ENCODE measurements at regions not wholly inside any gene's neighbourhood (a gene's known extent, or its start where the extent isn't known, plus 50 kb on each side); places are given as distances from the start of the nearest gene placed in this dataset.

DNA sequence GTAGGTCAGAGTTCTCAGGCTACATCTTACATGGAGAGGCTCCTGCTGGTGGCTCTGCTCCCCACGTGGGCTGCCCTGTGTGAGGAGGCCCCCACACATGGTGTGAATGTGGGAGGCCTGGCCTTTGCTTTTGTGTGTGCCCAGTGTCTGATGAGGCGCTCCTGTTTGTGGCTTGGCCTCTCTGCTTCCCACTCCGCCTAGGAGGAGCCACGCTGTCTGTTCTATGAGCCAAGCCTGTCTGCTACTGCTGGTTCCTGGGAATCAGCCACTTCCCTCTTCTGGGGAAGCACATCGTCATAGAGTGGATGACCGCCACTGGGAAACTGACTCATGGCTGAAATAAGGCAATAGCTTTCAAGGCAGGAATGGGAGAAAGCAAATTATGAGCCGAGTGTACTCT, 87.1 kb downstream of the CYP26A1 start:
- H3K4me3 ChIP-seq: no peak overlapping the region
- DNase-seq: no peak
- intact Hi-C loops (cut with DNase I; ENCODE audit: low total_unique reads): no loop called here
- H3K4me1 ChIP-seq: no peaks in the 10 kb centered on the region
- H3K27ac ChIP-seq: no peak overlapping the region
- H3K36me3 ChIP-seq (ENCODE audit: low read depth, missing control alignments): no peaks in the 10 kb centered on the region
- 88 to 89% methylated on average over 7 of the region's 7 CpGs for WGBS, 2 donors
- no peaks in the 10 kb centered on the region for H3K9me3 ChIP-seq
- TF ChIP-seq, protein P1, sequence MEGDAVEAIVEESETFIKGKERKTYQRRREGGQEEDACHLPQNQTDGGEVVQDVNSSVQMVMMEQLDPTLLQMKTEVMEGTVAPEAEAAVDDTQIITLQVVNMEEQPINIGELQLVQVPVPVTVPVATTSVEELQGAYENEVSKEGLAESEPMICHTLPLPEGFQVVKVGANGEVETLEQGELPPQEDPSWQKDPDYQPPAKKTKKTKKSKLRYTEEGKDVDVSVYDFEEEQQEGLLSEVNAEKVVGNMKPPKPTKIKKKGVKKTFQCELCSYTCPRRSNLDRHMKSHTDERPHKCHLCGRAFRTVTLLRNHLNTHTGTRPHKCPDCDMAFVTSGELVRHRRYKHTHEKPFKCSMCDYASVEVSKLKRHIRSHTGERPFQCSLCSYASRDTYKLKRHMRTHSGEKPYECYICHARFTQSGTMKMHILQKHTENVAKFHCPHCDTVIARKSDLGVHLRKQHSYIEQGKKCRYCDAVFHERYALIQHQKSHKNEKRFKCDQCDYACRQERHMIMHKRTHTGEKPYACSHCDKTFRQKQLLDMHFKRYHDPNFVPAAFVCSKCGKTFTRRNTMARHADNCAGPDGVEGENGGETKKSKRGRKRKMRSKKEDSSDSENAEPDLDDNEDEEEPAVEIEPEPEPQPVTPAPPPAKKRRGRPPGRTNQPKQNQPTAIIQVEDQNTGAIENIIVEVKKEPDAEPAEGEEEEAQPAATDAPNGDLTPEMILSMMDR (IDR thresholded peaks at IDR 0.05): no peak
- no peak for TF ChIP-seq POLR2A (IDR thresholded peaks at IDR 0.05)
- H3K27me3 ChIP-seq: no peaks in the 10 kb centered on the region

DNA sequence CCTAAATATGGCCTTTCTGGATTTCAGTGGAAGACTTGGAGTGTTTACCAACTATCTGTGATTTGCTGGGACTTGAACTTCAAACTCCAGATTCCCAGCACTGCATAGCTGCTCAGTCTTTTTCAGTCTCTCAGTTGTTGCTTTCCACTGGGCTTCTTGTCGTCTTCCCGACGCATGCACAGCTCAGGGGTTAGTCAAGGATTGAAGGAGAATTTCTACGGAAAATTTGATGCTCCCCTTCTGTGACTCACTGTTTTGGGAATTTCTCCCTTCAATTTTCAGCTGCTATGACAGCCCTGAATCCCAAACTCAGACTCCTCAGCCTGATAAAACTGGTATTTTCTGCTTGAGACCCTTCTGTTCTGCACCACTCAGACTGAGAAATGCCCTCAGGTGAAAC, 91.7 kb downstream of the CYP26A1 start:
- H3K27ac ChIP-seq: no peak overlapping the region
- WGBS, 2 donors: 89 to 91% methylated on average over 4 of the region's 4 CpGs
- H3K27me3 ChIP-seq: no peaks in the 10 kb centered on the region
- H3K4me3 ChIP-seq: no peak overlapping the region
- H3K4me1 ChIP-seq: no peaks in the 10 kb centered on the region
- H3K36me3 ChIP-seq (ENCODE audit: low read depth, missing control alignments): no peaks in the 10 kb centered on the region
- no peak for DNase-seq
- intact Hi-C loops (cut with DNase I; ENCODE audit: low total_unique reads): no loop called here
- TF ChIP-seq, protein P1 (IDR thresholded peaks at IDR 0.05): no peak
- no peak for TF ChIP-seq POLR2A (IDR thresholded peaks at IDR 0.05)
- no peaks in the 10 kb centered on the region for H3K9me3 ChIP-seq

DNA sequence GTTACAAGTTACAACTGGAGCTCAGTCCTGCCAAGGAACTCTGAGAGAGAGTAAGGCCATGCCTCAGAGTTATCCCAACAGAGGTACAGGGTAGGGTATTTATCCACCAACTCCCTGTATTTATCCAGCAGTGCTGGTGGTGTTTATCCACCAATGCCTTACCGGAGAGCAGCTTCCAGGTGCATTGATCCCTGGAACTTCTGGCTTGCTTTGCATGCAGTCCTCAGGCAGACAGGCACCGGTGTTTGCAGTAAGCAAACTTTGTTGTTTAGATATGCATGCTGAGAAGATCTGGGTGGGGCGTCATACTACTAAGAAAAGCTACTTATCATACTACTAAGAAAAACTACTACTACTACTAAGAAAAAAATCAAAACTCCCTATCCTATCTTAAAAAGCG, 92.4 kb downstream of the CYP26A1 start:
- Histone ChIP-seq H3K4me3 (no peak overlapping the region), H3K27ac (no peak overlapping the region), H3K27me3 (no peaks in the 10 kb centered on the region), H3K36me3 (ENCODE audit: low read depth, missing control alignments) (no peaks in the 10 kb centered on the region), H3K9me3 (no peaks in the 10 kb centered on the region), H3K4me1 (no peaks in the 10 kb centered on the region)
- WGBS, 2 donors: 70 to 84% methylated on average over 4 of the region's 4 CpGs
- no peak for TF ChIP-seq POLR2A (IDR thresholded peaks at IDR 0.05)
- TF ChIP-seq, protein P1 (IDR thresholded peaks at IDR 0.05): no peak
- no peak for DNase-seq
- intact Hi-C loops (cut with DNase I; ENCODE audit: low total_unique reads): no loop called here

DNA sequence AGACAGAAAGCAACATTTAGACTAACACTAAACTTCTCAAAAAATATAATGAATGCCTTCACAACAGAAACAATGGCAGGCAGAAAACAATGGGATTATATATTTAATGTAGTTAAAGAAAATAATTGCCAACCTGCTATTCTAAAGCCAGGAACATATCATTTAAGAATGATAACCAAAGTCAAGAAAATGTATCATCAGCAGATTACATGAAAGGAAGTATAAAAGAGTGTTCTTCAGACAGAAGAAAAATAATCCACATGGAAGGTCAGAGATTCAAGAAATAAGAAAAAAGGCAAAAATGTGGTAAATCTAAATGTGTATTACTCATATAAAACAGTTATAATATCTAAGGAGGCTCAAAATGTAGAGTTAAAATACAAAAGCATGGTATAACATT, 98.1 kb downstream of the CYP26A1 start:
- Histone ChIP-seq H3K36me3 (ENCODE audit: low read depth, missing control alignments) (no peaks in the 10 kb centered on the region), H3K4me3 (no peak overlapping the region), H3K4me1 (no peaks in the 10 kb centered on the region), H3K9me3 (no peaks in the 10 kb centered on the region), H3K27ac (no peak overlapping the region), H3K27me3 (no peaks in the 10 kb centered on the region)
- no peak for TF ChIP-seq POLR2A (IDR thresholded peaks at IDR 0.05)
- TF ChIP-seq, protein P1 (IDR thresholded peaks at IDR 0.05): no peak
- intact Hi-C loops (cut with DNase I; ENCODE audit: low total_unique reads): no loop called here
- no peak for DNase-seq

DNA sequence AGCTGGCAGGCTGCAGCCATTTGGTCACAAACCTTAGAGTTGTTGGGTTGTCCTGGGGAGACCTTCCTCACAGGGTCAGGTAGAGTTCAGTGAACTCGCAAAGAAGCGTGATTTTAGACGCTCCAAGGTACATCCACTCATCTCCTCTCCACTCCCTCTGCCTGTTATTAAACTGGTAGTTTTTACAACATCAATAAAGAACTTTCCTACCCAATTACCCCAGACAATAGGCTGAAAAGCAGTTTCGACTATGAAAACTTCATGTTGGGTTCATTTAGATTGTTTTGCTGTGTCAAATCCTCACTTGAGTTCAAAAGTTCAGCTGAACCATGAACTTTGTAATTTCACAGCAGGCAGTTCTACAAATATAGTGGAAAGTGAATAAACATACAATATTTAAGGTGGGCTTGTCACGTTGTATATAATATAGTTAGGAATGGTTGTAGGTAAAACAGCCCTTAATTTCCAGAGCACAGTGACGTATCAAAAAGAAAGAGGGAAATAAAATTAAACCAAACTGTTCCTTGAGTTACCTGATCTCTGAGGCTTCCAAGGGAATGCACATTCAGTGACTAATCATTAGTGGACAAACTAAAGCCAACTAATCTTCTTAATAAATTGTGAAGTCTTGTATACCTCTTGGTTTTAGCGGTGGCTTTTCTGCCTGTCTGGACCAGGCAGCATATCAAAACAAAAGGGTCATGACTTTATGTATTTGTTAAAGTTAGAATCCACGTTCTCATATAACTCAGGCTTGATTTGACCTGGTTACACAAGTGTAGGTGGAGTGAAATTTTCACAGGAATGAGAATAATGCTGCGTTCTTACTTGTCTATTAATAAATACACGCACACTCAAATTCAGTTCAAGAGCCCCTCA, 100.5 kb downstream of the CYP26A1 start:
- WGBS, 2 donors: 73 to 76% methylated on average over 10 of the region's 10 CpGs
- Histone ChIP-seq H3K4me1 (no peaks in the 10 kb centered on the region), H3K36me3 (ENCODE audit: low read depth, missing control alignments) (no peaks in the 10 kb centered on the region), H3K9me3 (no peaks in the 10 kb centered on the region), H3K4me3 (no peak overlapping the region), H3K27me3 (no peaks in the 10 kb centered on the region), H3K27ac (no peak overlapping the region)
- TF ChIP-seq, protein P1 (IDR thresholded peaks at IDR 0.05): no peak
- TF ChIP-seq POLR2A (IDR thresholded peaks at IDR 0.05): no peak
- intact Hi-C loops (cut with DNase I; ENCODE audit: low total_unique reads): no loop called here
- no peak for DNase-seq
